ENCODE measurements at regions not wholly inside any gene's neighbourhood (a gene's known extent, or its start where the extent isn't known, plus 50 kb on each side); places are given as distances from the start of the nearest gene placed in this dataset.

GRCh38 chr9:129284607-129285291, 106.7 kb upstream of the IER5L start:
- BruUV-seq (replicated peaks) = no TSS peak
- no peaks in the 10 kb centered on the region for H3F3A ChIP-seq (ENCODE audit: insufficient read depth, low read depth)
- no peak overlapping the region for H3K4me3 ChIP-seq
- no peaks in the 10 kb centered on the region for H3K9me2 ChIP-seq (ENCODE audit: insufficient read depth)
- intact Hi-C loops (cut with micrococcal nuclease; ENCODE audit: unreplicated experiment) = no loop called here
- no peaks in the 10 kb centered on the region for H3K36me3 ChIP-seq (ENCODE audit: low read depth)
- no peaks in the 10 kb centered on the region for H3K9me3 ChIP-seq (ENCODE audit: insufficient read depth, low read depth)
- no peaks in the 10 kb centered on the region for H3K27me3 ChIP-seq (ENCODE audit: insufficient read depth, low read depth)
- H4K20me1 ChIP-seq (ENCODE audit: insufficient read depth) = no peaks in the 10 kb centered on the region
- no peaks in the 10 kb centered on the region for H3K79me2 ChIP-seq (ENCODE audit: low read depth)
- ChIA-PET CTCF (no interaction called here), POLR2A (ENCODE audit: unreplicated experiment) (interaction anchor here (0.8 kb wide), 1 partner anchor 107 kb away, joined by 3 read pairs; the partner anchor contains the start of gene IER5L)
- 0 out of 2 replicates have a peak, but pooled peaks cover 5% of the 10 kb centered on the region for H3K4me1 ChIP-seq (replicated peaks; ENCODE audit: insufficient read depth)
- DNase-seq = no peak
- no peak overlapping the region for H3K4me2 ChIP-seq
- H3K27ac ChIP-seq = no peak overlapping the region
- no peak overlapping the region for H2AFZ ChIP-seq
- TF ChIP-seq EZH2 (IDR thresholded peaks at IDR 0.05; ENCODE audit: low read depth) = no peak

GRCh38 chr9:129283705-129284606, 105.9 kb upstream of the IER5L start:
- Histone ChIP-seq H4K20me1 (ENCODE audit: insufficient read depth) (no peaks in the 10 kb centered on the region), H3K36me3 (ENCODE audit: low read depth) (no peaks in the 10 kb centered on the region), H3K4me2 (no peak overlapping the region), H3K27ac (no peak overlapping the region), H2AFZ (no peak overlapping the region), H3K4me1 (replicated peaks; ENCODE audit: insufficient read depth) (peaks cover 7% of the 10 kb centered on the region), H3K79me2 (ENCODE audit: low read depth) (no peaks in the 10 kb centered on the region), H3F3A (ENCODE audit: insufficient read depth, low read depth) (peaks cover under 1% of the 10 kb centered on the region; the same call in 1 of the 2 replicates), H3K27me3 (ENCODE audit: insufficient read depth, low read depth) (no peaks in the 10 kb centered on the region), H3K9me2 (ENCODE audit: insufficient read depth) (no peaks in the 10 kb centered on the region), H3K9me3 (ENCODE audit: insufficient read depth, low read depth) (no peaks in the 10 kb centered on the region), H3K4me3 (no peak overlapping the region)
- TF ChIP-seq CTCF (conservative IDR thresholded peaks at IDR 0.05) (no peak), EZH2 (IDR thresholded peaks at IDR 0.05; ENCODE audit: low read depth) (no peak)
- no TSS peak for BruUV-seq (replicated peaks)
- intact Hi-C loops (cut with micrococcal nuclease; ENCODE audit: unreplicated experiment) = no loop called here
- DNase-seq = no peak
- CTCF ChIA-PET = no interaction called here
- POLR2A ChIA-PET (ENCODE audit: unreplicated experiment) = interaction anchor here (0.8 kb wide), 1 partner anchor 106 kb away, joined by 3 read pairs; the partner anchor contains the start of gene IER5L

GRCh38 chr9:129283291-129283691, 105.2 kb upstream of the IER5L start:
- Histone ChIP-seq H3K79me2 (ENCODE audit: low read depth) (no peaks in the 10 kb centered on the region), H3K4me3 (no peak overlapping the region), H3K27ac (no peak overlapping the region), H4K20me1 (ENCODE audit: insufficient read depth) (no peaks in the 10 kb centered on the region), H3K9me2 (ENCODE audit: insufficient read depth) (no peaks in the 10 kb centered on the region), H3K9me3 (ENCODE audit: insufficient read depth, low read depth) (no peaks in the 10 kb centered on the region), H3K36me3 (ENCODE audit: low read depth) (no peaks in the 10 kb centered on the region), H3K27me3 (ENCODE audit: insufficient read depth, low read depth) (no peaks in the 10 kb centered on the region), H2AFZ (no peak overlapping the region), H3K4me1 (replicated peaks; ENCODE audit: insufficient read depth) (peaks cover 13% of the 10 kb centered on the region), H3F3A (ENCODE audit: insufficient read depth, low read depth) (peaks cover 7% of the 10 kb centered on the region; the same call in 1 of the 2 replicates), H3K4me2 (no peak overlapping the region)
- ChIA-PET CTCF (no interaction called here), POLR2A (ENCODE audit: unreplicated experiment) (no interaction called here)
- intact Hi-C loops (cut with micrococcal nuclease; ENCODE audit: unreplicated experiment) = no loop called here
- TF ChIP-seq EZH2 (IDR thresholded peaks at IDR 0.05; ENCODE audit: low read depth) (no peak), CTCF (conservative IDR thresholded peaks at IDR 0.05) (no peak)
- no TSS peak for BruUV-seq (replicated peaks)
- DNase-seq = no peak
